Left ventricle myocardium inferior (tissue), 1 donor: ENCODE measurements at regions not wholly inside any gene's neighbourhood (a gene's known extent, or its start where the extent isn't known, plus 50 kb on each side); places are given as distances from the start of the nearest gene placed in this dataset.

Source experiments
- DNase-seq: peaks from one replicate; pipeline ENCODE4 v3.0.0-alpha.2; 2020
- H3K27ac ChIP-seq: fragments of 200-600 bp; replicated peaks from 2 replicates; pipeline ENCODE4 v1.8.0; 2021
- H3K27me3 ChIP-seq: fragments of 200-600 bp; 2 replicates; pipeline ENCODE4 v1.8.0; 2021; ENCODE audit warnings: low read depth
- H3K36me3 ChIP-seq: fragments of 200-600 bp; 2 replicates; pipeline ENCODE4 v1.8.0; 2021
- H3K4me1 ChIP-seq: fragments of 200-600 bp; 2 replicates; pipeline ENCODE4 v1.8.0; 2021
- H3K4me3 ChIP-seq: fragments of 200-600 bp; 2 replicates; pipeline ENCODE4 v1.8.0; 2021; ENCODE audit warnings: mild to moderate bottlenecking, moderate library complexity
- H3K9me3 ChIP-seq: fragments of 200-600 bp; replicated peaks from 2 replicates; pipeline ENCODE4 v1.8.0; 2021
- intact Hi-C: fragments of 100-400 bp; cut with micrococcal nuclease; formaldehyde crosslinking; loops from one replicate; pipeline ENCODE4 v1.11.0; 2022
- TF ChIP-seq, protein P1 (sequence below): fragments of 200-600 bp; IDR thresholded peaks from 2 replicates; pipeline ENCODE4 v1.8.0; 2021; ENCODE audit warnings: antibody characterized with exemption, mild to moderate bottlenecking, borderline replicate concordance
- donor health status: DM: no; HTN: yes; CAD: no; lungs with severe emphysema.

DNA sequence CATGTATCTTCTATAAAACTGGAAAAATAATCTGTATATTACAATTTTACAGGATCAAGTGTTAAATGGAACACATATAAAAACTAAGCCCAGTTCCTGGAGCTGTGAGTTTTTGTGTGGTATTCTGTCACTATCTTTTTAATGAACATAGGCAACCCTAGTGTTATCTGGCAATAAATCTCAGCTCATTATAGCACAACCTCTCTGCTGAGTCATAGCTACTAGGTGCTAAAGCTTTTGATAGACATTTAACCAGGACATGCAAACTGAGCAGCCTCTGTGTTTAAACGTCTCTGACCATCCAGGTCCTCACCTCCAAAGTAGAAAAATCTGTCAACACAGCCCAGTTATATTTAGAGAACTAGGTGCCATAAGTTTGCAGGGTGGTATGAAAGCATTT lies 91.0 kb upstream of the CARD18 start:
- Histone ChIP-seq H3K36me3 (no peaks in the 10 kb centered on the region), H3K27me3 (no peaks in the 10 kb centered on the region), H3K27ac (no peak overlapping the region), H3K4me3 (no peak overlapping the region), H3K4me1 (peaks cover 10% of the 10 kb centered on the region), H3K9me3 (no peaks in the 10 kb centered on the region)
- no peak for DNase-seq
- intact Hi-C loops = no loop called here
- TF ChIP-seq, protein P1, sequence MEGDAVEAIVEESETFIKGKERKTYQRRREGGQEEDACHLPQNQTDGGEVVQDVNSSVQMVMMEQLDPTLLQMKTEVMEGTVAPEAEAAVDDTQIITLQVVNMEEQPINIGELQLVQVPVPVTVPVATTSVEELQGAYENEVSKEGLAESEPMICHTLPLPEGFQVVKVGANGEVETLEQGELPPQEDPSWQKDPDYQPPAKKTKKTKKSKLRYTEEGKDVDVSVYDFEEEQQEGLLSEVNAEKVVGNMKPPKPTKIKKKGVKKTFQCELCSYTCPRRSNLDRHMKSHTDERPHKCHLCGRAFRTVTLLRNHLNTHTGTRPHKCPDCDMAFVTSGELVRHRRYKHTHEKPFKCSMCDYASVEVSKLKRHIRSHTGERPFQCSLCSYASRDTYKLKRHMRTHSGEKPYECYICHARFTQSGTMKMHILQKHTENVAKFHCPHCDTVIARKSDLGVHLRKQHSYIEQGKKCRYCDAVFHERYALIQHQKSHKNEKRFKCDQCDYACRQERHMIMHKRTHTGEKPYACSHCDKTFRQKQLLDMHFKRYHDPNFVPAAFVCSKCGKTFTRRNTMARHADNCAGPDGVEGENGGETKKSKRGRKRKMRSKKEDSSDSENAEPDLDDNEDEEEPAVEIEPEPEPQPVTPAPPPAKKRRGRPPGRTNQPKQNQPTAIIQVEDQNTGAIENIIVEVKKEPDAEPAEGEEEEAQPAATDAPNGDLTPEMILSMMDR = no peak

DNA sequence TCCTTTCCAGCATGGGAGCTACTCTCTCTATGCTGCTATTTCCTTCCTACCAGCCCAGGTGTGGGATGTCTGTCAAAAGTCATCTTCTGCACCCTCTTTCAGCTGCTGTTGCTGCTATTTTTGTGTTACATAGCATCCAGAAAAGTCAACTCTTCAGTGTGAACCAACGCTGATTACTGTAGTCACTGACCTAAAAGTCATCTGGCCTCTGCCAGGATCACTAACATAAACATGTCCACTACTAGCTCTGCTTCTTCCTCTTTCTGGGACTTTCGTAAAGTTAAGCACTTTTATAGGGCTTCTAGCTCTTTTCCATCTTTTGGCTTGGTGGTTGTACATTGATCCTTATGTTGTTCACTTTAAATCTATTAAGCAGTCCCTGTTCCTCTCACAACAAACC lies 90.2 kb upstream of the CARD18 start:
- peaks cover 10% of the 10 kb centered on the region for H3K4me1 ChIP-seq
- no peaks in the 10 kb centered on the region for H3K36me3 ChIP-seq
- H3K9me3 ChIP-seq = no peaks in the 10 kb centered on the region
- DNase-seq = no peak
- intact Hi-C loops = no loop called here
- TF ChIP-seq, protein P1 = no peak
- no peaks in the 10 kb centered on the region for H3K27me3 ChIP-seq
- no peak overlapping the region for H3K4me3 ChIP-seq
- H3K27ac ChIP-seq = no peak overlapping the region

DNA sequence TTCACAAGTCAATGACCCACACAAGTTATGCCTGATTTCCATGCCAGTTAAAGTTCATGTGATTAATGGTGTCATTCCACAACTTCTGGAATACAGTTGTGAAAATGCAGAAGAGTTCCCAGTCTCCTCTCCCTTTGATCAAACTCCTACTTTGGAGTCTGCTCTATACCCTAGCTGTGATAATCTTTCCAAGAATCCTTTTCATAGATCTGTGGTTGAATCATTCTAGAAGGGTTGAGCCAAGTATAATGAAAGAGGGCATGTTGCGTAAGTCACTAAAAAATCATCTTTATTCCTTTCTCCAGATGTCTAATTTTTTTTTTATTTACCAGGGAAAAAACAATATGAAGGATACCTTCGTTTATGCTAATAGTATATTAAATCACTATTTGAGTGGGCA lies 89.7 kb upstream of the CARD18 start:
- Histone ChIP-seq H3K9me3 (no peaks in the 10 kb centered on the region), H3K27me3 (no peaks in the 10 kb centered on the region), H3K4me3 (no peak overlapping the region), H3K4me1 (peaks cover 10% of the 10 kb centered on the region), H3K27ac (no peak overlapping the region), H3K36me3 (no peaks in the 10 kb centered on the region)
- DNase-seq = no peak
- intact Hi-C loops = no loop called here
- TF ChIP-seq, protein P1 = no peak

DNA sequence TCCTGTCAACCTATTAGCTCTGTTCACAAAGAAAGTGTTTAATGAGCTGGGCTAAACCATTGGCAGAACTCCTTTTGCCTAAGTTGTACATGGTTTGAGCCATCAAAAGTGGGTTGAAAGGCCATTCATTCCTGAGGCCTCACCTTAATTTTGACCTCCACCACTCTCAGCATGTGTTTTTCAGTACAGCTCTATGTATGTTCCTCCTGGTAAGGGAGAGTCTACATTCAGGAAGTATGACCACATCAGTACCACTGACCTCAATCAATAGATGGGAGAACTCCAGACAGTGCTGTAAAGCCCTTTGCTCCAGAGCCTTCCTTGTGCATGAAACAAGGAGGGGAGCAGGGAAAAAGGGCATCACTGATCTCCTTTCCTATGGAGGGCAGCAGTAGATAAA lies 87.8 kb upstream of the CARD18 start:
- Histone ChIP-seq H3K9me3 (no peaks in the 10 kb centered on the region), H3K27ac (no peak overlapping the region), H3K27me3 (no peaks in the 10 kb centered on the region), H3K36me3 (no peaks in the 10 kb centered on the region), H3K4me3 (no peak overlapping the region), H3K4me1 (peaks cover 10% of the 10 kb centered on the region)
- intact Hi-C loops = no loop called here
- TF ChIP-seq, protein P1 = no peak
- no peak for DNase-seq

DNA sequence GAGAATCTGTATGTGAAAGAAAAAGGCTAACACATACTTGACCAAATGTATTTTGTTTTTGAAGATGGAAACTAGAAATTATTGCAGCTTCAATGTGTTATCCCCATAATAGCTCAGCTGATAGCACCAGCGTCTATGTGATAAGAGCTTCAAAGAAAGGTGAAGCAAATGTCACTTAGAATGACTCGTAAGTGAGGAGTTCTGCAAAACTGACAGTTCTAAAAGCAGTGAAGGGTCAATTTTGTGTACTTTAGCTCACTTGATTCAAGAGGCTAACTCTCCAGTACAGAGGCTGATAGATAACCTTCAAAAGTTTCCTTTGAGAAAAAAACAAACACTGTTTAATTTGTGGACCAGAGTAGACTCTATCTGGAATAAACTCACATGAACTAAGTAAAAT lies 87.2 kb upstream of the CARD18 start:
- TF ChIP-seq, protein P1 = no peak
- Histone ChIP-seq H3K27me3 (no peaks in the 10 kb centered on the region), H3K4me3 (no peak overlapping the region), H3K4me1 (peaks cover 10% of the 10 kb centered on the region), H3K27ac (no peak overlapping the region), H3K9me3 (no peaks in the 10 kb centered on the region), H3K36me3 (no peaks in the 10 kb centered on the region)
- no peak for DNase-seq
- intact Hi-C loops = no loop called here

DNA sequence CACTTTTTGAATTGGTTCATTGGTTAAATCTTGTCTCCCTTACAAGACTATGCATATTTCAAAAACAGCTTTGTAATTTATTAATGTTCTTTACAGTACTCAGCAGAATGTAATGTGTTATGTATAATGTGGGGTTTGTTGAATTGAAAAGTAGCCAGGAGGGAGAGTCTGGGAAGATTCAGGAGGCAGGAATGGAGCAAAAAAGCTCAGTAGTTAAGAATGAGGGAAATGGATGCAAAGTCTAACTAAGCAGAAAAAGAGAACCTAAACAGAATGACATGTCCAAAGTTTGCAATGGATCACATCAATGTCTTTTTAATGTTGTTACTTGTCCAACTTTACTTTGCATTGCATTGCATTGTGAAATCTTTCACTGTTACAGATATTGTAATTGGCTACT lies 86.5 kb upstream of the CARD18 start:
- Histone ChIP-seq H3K4me1 (peaks cover 10% of the 10 kb centered on the region), H3K36me3 (no peaks in the 10 kb centered on the region), H3K27ac (no peak overlapping the region), H3K27me3 (no peaks in the 10 kb centered on the region), H3K4me3 (no peak overlapping the region), H3K9me3 (no peaks in the 10 kb centered on the region)
- intact Hi-C loops = no loop called here
- DNase-seq = no peak
- TF ChIP-seq, protein P1 = no peak
